CD4-positive, alpha-beta T cell treated with Interleukin-6 for 4 hours (primary cell): ENCODE measurements at regions not wholly inside any gene's neighbourhood (a gene's known extent, or its start where the extent isn't known, plus 50 kb on each side); places are given as distances from the start of the nearest gene placed in this dataset.

Experiments
- DNase-seq: peaks from one replicate; pipeline ENCODE4 v3.0.0-alpha.2; 2020; ENCODE audit warnings: mixed read lengths

- no peak for DNase-seq
Observed at GRCh38 chrX:15191830-15192229, 78.1 kb downstream of the ASB9 start.

- no peak for DNase-seq
Observed at GRCh38 chrX:15188039-15188438, 81.8 kb downstream of the ASB9 start.

- no peak for DNase-seq
Observed at GRCh38 chrX:15177316-15177715, 92.6 kb downstream of the ASB9 start.

GRCh38 chrX:15173411-15173810 is 96.5 kb downstream of the ASB9 start:
- no peak for DNase-seq

GRCh38 chrX:15170927-15171326 is 99.0 kb downstream of the ASB9 start:
- DNase-seq = no peak

- no peak for DNase-seq
Observed at GRCh38 chrX:15167826-15168225, 102.1 kb downstream of the ASB9 start.

- DNase-seq = no peak
Observed at GRCh38 chrX:15165832-15166231, 104.1 kb downstream of the ASB9 start.

GRCh38 chrX:15163131-15163530 is 106.8 kb downstream of the ASB9 start:
- no peak for DNase-seq

- DNase-seq = no peak
Observed at GRCh38 chrX:15160558-15161095, 109.3 kb downstream of the ASB9 start.

GRCh38 chrX:15158736-15159406 is 111.0 kb downstream of the ASB9 start:
- peak; percentile 39 for DNase-seq

- no peak for DNase-seq
Observed at GRCh38 chrX:15158350-15158735, 111.5 kb downstream of the ASB9 start.

- no peak for DNase-seq
Observed at GRCh38 chrX:15157624-15158023, 112.3 kb downstream of the ASB9 start.

- DNase-seq = peak; percentile 72
Observed at GRCh38 chrX:15151267-15152186, 118.4 kb downstream of the ASB9 start.

GRCh38 chrX:15150586-15150985 is 119.3 kb downstream of the ASB9 start:
- no peak for DNase-seq

GRCh38 chrX:15146515-15146914 is 123.4 kb downstream of the ASB9 start:
- DNase-seq = peak; percentile 31

GRCh38 chrX:15143825-15144121 is 126.1 kb downstream of the ASB9 start:
- no peak for DNase-seq

GRCh38 chrX:15143050-15143824 is 126.6 kb downstream of the ASB9 start:
- peak; percentile 72 for DNase-seq

GRCh38 chrX:15142084-15142715 is 127.7 kb downstream of the ASB9 start:
- no peak for DNase-seq

GRCh38 chrX:15136795-15137194 is 133.1 kb downstream of the ASB9 start:
- DNase-seq = no peak

GRCh38 chrX:15129412-15129811 is 140.5 kb downstream of the ASB9 start:
- DNase-seq = no peak

GRCh38 chrX:15128861-15129260 is 141.0 kb downstream of the ASB9 start:
- no peak for DNase-seq

- no peak for DNase-seq
Observed at GRCh38 chrX:15127010-15127409, 142.9 kb downstream of the ASB9 start.

- DNase-seq = no peak
Observed at GRCh38 chrX:15116900-15117299, 153.0 kb downstream of the ASB9 start.
